Panc1 (cell line): ENCODE measurements at regions not wholly inside any gene's neighbourhood (a gene's known extent, or its start where the extent isn't known, plus 50 kb on each side); places are given as distances from the start of the nearest gene placed in this dataset.

Experiments
- ATAC-seq: fragments of 200-7000 bp; cut with Tn5 transposase; 2 replicates; pipeline ENCODE4 v1.9.1; 2020; ENCODE audit warnings: mild to moderate bottlenecking, moderate library complexity
- BruUV-seq: library from RNA; stranded (reverse); fragments of 400-500 nt; replicated peaks from 2 replicates; lab custom pipeline; 2021; lab: Mats Ljungman, UMichigan
- CTCF ChIA-PET: fragments of 300-600 bp; sonication (Branson Sonifier 250); formaldehyde crosslinking; loops from one replicate; lab custom pipeline; 2022; ENCODE audit warnings: antibody characterized with exemption; lab: Charles Lee
- POLR2A ChIA-PET: fragments of 300-600 bp; sonication (Branson Sonifier 250); formaldehyde crosslinking; loops from one replicate; lab custom pipeline; 2022; ENCODE audit warnings: antibody characterized with exemption; lab: Charles Lee
- DNase-seq: peaks from one replicate; pipeline ENCODE4 v3.0.0-alpha.2; 2010; ENCODE audit warnings: low read depth, low spot score
- H3K27ac ChIP-seq: 2 replicates; pipeline ENCODE4 v1.5.1; 2011; ENCODE audit warnings: mild to moderate bottlenecking, low read length, inconsistent platforms
- H3K27me3 ChIP-seq: fragments of 200-500 bp; sonication (Bioruptor generic); 2 replicates; pipeline ENCODE4 v1.6.0; 2014; ENCODE audit warnings: low read length, inconsistent platforms; ENCODE audit not compliant: control insufficient read depth, insufficient read depth
- H3K36me3 ChIP-seq: fragments of 200-500 bp; sonication (Bioruptor generic); 2 replicates; pipeline ENCODE4 v1.5.1; 2014; ENCODE audit warnings: inconsistent platforms, mild to moderate bottlenecking, low read length, moderate library complexity; ENCODE audit not compliant: control insufficient read depth, insufficient read depth
- H3K4me1 ChIP-seq: 2 replicates; pipeline ENCODE4 v1.5.1; 2011; ENCODE audit warnings: inconsistent platforms, mild to moderate bottlenecking, low read length, moderate library complexity; ENCODE audit not compliant: control insufficient read depth, insufficient read depth
- H3K4me3 ChIP-seq, 2 experiments: 2 replicates each; pipeline ENCODE4 v1.5.1; 2011 to 2012; ENCODE audit warnings: low read depth in 2 of 2, low read length in 2 of 2, mild to moderate bottlenecking in 2 of 2, inconsistent platforms in 1 of 2, moderate library complexity in 1 of 2
- H3K9me3 ChIP-seq: fragments of 200-500 bp; sonication (Bioruptor generic); 2 replicates; pipeline ENCODE4 v1.5.1; 2014; ENCODE audit warnings: low read depth, mild to moderate bottlenecking, inconsistent platforms, low read length, moderate library complexity; ENCODE audit not compliant: control insufficient read depth, insufficient read depth
- CTCF ChIP-seq: fragments of 450-650 bp; IDR thresholded peaks from 2 replicates; pipeline ENCODE4 v1.5.1; 2017; ENCODE audit warnings: mild to moderate bottlenecking
- POLR2AphosphoS5 ChIP-seq: IDR thresholded peaks from 2 replicates; pipeline ENCODE4 v1.6.1; 2012; ENCODE audit warnings: mild to moderate bottlenecking, low read depth, low read length, moderate library complexity
- SIN3A ChIP-seq: IDR thresholded peaks from 2 replicates; pipeline ENCODE4 v1.6.1; 2012; ENCODE audit warnings: low read depth, mild to moderate bottlenecking, low read length, moderate library complexity, borderline replicate concordance; ENCODE audit not compliant: insufficient read depth
- TCF7L2 ChIP-seq: IDR thresholded peaks from 2 replicates; pipeline ENCODE4 v1.6.1; 2011; ENCODE audit warnings: mild to moderate bottlenecking, low read depth, low read length, inconsistent platforms
- in situ Hi-C: cut with HindIII; loops from 2 replicates; pipeline ENCODE4 v1.10.0; 2016; ENCODE audit warnings: low sequenced_read_pairs, low pct_unique_long_range_greater_than_20kb
- intact Hi-C: fragments of 100-400 bp; cut with micrococcal nuclease; formaldehyde crosslinking; loops from one replicate; pipeline ENCODE4 v1.10.0; 2022; ENCODE audit not compliant: unreplicated experiment
- TF ChIP-seq, protein P1 (sequence below), 2 experiments: IDR thresholded peaks; 2 replicates each; pipeline ENCODE4 v1.6.1; 2011 to 2012; ENCODE audit warnings: low read depth in 2 of 2, control low read depth in 1 of 2, low read length in 1 of 2, mild to moderate bottlenecking in 1 of 2, moderate library complexity in 1 of 2; ENCODE audit not compliant: insufficient read depth in 1 of 2

- in situ Hi-C loops (no loop called here), intact Hi-C loops (no loop called here)
- ChIA-PET CTCF (no interaction called here), POLR2A (no interaction called here)
- H3K4me3 ChIP-seq = no peak overlapping the region
- no TSS peak for BruUV-seq
- no peak overlapping the region for H3K27ac ChIP-seq
- H3K9me3 ChIP-seq = no peaks in the 10 kb centered on the region
- no peak for TF ChIP-seq POLR2AphosphoS5
- no peak for TF ChIP-seq CTCF
- no peak for TF ChIP-seq SIN3A
- TF ChIP-seq, protein P1, sequence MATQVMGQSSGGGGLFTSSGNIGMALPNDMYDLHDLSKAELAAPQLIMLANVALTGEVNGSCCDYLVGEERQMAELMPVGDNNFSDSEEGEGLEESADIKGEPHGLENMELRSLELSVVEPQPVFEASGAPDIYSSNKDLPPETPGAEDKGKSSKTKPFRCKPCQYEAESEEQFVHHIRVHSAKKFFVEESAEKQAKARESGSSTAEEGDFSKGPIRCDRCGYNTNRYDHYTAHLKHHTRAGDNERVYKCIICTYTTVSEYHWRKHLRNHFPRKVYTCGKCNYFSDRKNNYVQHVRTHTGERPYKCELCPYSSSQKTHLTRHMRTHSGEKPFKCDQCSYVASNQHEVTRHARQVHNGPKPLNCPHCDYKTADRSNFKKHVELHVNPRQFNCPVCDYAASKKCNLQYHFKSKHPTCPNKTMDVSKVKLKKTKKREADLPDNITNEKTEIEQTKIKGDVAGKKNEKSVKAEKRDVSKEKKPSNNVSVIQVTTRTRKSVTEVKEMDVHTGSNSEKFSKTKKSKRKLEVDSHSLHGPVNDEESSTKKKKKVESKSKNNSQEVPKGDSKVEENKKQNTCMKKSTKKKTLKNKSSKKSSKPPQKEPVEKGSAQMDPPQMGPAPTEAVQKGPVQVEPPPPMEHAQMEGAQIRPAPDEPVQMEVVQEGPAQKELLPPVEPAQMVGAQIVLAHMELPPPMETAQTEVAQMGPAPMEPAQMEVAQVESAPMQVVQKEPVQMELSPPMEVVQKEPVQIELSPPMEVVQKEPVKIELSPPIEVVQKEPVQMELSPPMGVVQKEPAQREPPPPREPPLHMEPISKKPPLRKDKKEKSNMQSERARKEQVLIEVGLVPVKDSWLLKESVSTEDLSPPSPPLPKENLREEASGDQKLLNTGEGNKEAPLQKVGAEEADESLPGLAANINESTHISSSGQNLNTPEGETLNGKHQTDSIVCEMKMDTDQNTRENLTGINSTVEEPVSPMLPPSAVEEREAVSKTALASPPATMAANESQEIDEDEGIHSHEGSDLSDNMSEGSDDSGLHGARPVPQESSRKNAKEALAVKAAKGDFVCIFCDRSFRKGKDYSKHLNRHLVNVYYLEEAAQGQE (IDR thresholded peaks at IDR 0.05; ENCODE audit: insufficient read depth in 1 of 2, low read depth in 2 of 2, low read length in 1 of 2) = no peak
- no peak for TF ChIP-seq TCF7L2
- H3K27me3 ChIP-seq = no peaks in the 10 kb centered on the region
- ATAC-seq (no peak), DNase-seq (no peak)
- no peaks in the 10 kb centered on the region for H3K4me1 ChIP-seq
- no peaks in the 10 kb centered on the region for H3K36me3 ChIP-seq
Measured at GRCh38 chr3:66778777-66779176, 219.3 kb upstream of the KBTBD8 start.

DNA sequence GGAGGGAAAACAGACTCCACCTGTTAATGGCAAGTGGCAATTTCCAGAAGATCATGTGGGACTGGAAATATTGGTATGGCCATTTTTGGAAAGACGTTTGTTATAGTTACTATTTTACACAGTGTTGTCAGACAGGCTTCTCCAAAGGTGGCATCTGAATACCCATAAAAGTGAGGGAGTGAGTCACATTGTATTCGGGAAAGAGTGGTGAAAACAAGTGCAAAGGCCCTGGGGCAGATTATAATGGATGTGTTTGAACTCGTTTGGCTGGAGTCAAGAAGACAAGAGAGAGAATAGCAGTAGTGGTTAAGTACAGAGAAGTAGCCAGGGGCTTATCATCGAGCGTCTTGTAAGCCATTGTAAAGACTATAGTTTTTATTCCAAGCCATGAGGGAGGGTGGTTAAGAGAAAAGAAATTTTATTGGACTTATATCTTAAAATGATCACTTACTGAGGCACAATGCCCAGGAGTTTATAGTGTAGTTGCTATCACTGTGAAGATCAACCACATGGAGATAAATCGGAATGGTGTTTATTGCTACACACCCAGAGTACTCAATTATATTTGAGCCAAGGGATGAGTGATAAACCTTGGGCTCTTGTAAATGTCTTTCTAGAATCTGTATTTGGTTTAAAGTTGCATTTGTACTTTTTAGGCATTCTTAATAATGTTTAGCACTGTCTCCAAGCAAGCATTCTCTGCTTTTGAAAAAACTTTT lies 212.8 kb upstream of the KBTBD8 start:
- intact Hi-C loops (no loop called here), in situ Hi-C loops (no loop called here)
- Histone ChIP-seq H3K27me3 (no peaks in the 10 kb centered on the region), H3K4me1 (no peaks in the 10 kb centered on the region), H3K36me3 (no peaks in the 10 kb centered on the region), H3K4me3 (no peak overlapping the region), H3K9me3 (no peaks in the 10 kb centered on the region), H3K27ac (no peak overlapping the region)
- ATAC-seq = no peak
- no peak for DNase-seq
- TF ChIP-seq SIN3A = no peak
- TF ChIP-seq, protein P1 (IDR thresholded peaks at IDR 0.05; ENCODE audit: insufficient read depth in 1 of 2, low read depth in 2 of 2, low read length in 1 of 2) = no peak
- TF ChIP-seq CTCF = no peak
- no peak for TF ChIP-seq TCF7L2
- no peak for TF ChIP-seq POLR2AphosphoS5
- ChIA-PET CTCF (no interaction called here), POLR2A (no interaction called here)
- no TSS peak for BruUV-seq
